NCI-H2081 treated with DMSO at 0.1 percent for 48 hours (cell line): ENCODE measurements at regions not wholly inside any gene's neighbourhood (a gene's known extent, or its start where the extent isn't known, plus 50 kb on each side); places are given as distances from the start of the nearest gene placed in this dataset.
A peak's percentile ranks its signal among the peaks of the same experiment; 100 is the strongest.
"Not testable (repeated sequence)": the region's sequence is repeated elsewhere in the genome, so short reads cannot be mapped to it uniquely, and the experiment has no call there.

Source experiments
- DNase-seq: peaks from one replicate; lab custom pipeline; 2025; lab: John Stamatoyannopoulos, UW

DNA sequence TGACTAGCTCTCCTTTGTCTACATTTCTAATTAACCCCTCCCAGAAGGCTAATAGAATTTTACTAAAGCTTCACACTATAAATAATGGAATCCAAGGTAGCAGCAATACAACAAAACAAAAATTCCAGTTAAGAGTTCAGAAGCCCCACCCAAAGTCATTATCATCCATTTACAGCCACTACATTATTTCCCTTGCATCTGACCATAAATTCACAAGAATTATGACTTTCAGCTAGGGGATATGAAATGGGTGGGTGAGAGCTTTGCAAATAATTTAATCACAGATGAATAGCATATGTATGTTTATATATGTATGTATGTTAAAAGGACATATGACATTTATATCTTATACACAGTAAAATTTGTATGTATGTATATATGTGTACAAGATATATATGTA lies 65.3 kb upstream of the PTGDR start:
- DNase-seq, result no peak

DNA sequence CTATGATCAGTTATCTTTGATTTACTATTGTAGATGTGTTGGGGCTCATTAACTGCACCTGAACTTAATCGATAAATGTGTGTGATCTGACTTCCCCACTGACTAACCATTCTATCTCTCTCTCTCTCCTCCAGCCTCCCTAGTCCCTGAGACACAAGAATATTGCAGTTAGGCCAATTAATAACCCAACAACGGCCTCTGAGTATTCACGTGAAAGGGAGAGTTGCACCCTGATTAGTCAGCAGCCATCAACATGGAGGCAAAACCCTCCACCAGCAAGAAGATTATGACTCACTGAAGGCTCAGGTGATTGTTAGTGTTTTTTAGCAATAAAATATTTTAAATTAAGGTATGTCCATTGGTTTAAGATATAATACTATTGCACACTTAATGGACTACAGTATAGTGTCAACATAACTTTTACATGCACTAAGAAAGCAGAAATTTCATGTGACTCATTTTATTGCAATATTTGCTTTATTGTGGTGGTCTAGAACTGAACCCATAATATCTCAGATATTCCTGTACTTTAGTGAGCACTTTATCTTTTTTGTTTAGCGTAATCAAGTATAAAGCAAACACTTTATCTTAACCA lies 77.1 kb upstream of the PTGDR start:
- DNase-seq, result no peak

- no peak for DNase-seq
These were observed 78.2 kb upstream of the PTGDR start for GRCh38 chr14:52189325-52189724.

GRCh38 chr14:52188381-52188780 lies 79.1 kb upstream of the PTGDR start:
- no peak for DNase-seq

- DNase-seq, result no peak
These were observed 82.3 kb upstream of the PTGDR start for GRCh38 chr14:52185178-52185577.

GRCh38 chr14:52182853-52183252 lies 84.6 kb upstream of the PTGDR start:
- no peak for DNase-seq

- DNase-seq, result no peak
These were observed 88.2 kb upstream of the PTGDR start for GRCh38 chr14:52179141-52179790.

DNA sequence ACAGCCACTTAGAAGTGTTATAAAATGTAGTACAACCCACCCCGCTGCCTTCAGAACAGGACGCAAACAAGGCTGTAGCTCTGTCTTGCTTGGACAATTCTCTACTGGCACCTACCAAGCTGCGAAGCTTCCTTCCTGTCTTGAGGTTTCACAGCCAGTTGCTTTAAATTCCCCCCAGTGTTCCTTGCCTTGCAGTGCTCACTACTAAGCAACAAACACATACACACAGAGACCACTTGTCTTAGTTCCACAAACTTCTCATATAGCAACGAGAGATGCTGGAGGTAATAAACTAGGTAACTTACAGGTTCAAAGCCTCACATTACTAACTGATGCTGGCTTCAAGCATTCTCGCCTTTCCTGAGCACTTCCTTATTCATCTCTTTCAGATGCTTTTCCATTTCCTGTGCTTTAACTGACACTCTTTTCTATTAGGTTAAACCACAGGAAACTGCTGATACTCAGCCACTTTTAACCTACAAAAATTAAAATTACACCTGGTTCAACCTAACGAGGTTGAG lies 91.5 kb upstream of the PTGDR start:
- DNase-seq, result no peak

GRCh38 chr14:52171932-52172331 lies 95.6 kb upstream of the PTGDR start:
- not testable (repeated sequence) for DNase-seq

DNA sequence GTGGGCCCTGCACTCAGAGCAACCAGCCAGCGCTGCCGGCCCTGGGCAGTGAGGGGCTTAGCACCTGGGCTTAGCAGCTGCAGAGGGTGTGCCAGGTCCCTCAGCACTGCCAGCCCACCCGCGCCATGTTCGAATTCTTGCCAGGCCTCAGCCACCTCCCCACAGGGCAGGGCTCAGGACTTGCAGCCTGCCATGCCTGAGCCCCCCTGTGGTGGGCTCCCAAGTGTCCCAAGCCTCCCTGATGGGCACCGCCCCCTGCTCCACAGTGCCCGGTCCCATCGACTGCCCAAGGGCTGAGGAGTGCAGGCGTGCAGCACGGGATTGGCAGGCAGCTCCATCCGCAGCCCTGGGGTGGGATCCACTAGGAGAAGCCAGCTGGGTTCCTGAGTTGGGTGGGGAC lies 98.0 kb upstream of the NID2 start:
- DNase-seq, result no peak

DNA sequence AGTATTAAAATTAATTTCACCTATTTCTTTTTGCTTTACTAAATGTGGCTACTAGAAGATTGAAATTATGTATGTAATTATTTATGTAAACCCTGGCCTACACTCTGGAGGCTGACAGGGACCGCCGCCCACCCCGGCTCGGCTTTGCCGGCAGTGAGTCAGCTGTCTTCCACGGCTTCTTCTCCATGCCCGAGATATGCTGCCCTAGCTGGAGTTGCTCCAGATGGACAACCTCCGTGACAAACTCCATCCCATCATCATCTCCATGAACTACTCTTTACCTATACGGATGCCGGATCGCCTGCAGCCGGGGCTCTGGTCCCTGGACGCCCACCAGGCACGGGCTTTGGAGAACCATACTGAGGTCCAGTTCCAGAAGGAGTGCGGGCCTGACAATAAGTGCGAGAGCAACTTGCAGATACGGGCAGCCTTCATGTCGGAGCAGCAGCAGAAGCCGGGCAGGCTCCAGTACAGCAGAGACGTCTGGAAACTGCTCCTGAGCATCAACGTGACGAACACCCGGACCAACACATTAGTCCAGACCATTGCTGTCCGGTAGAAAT lies 86.9 kb upstream of the NID2 start:
- no peak for DNase-seq

GRCh38 chr14:52154992-52155650 lies 86.3 kb upstream of the NID2 start:
- no peak for DNase-seq

GRCh38 chr14:52153939-52154338 lies 85.1 kb upstream of the NID2 start:
- peak; percentile 37 for DNase-seq

DNA sequence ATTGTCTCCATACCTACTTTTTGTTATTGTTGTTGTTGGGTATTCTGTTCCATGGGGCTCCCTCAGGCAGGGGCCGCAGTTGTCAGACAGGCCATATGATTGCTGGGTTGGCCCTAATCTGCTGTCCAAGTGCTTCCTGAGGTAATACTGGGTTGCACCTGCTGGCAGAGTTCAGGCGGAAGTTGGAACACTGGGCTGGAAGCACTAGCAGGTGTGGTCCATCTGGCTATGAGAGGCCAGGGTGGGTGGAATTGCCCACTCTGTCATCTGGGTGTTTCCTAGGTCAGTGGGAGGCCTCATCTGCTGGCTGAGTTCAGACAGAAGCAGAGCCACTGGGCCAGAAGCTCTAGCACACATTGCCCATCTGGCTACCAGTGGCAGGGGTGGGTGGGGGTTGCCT lies 81.3 kb upstream of the NID2 start:
- DNase-seq, result no peak

GRCh38 chr14:52148371-52148770 lies 79.5 kb upstream of the NID2 start:
- no peak for DNase-seq

DNA sequence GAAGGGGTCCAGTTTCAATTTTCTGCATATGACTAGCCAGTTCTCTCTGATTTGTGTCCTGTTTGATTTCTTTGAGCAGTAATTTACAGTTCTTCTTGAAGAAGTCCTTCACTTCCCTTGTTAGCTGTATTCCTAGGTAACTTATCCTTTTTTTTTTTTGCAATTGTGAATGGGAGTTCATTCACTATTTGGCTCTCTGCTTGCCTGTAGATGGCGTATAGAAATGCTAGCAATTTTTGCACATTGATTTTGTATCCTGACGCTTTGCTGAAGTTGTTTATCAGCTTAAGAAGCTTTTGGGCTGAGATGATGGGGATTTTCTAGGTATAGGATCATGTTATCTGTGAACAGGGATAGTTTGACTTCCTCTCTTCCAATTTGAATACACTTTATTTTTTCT lies 77.6 kb upstream of the NID2 start:
- no peak for DNase-seq

GRCh38 chr14:52144099-52144498 lies 75.2 kb upstream of the NID2 start:
- DNase-seq, result not testable (repeated sequence)

DNA sequence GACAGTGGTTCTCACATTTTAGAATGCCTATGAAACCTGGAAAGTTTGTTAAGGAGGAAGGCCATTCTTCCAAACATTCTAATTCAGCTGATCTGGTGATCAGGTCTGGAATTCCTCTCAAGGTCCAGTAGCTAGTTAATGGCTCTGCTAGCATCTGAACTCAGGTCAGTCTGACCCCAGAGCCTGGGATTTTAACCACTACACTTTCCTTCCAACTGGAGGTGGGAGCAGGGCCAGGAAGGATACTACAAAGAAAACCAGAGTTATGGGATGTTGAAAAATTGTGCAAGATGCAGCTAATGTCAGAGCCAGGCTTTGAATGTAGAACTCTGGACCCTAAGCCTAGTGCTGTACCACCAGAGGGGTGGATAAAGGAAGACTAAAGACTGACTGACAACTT lies 73.6 kb upstream of the NID2 start:
- no peak for DNase-seq

- DNase-seq, result peak; percentile 65
These were observed 62.9 kb upstream of the NID2 start for GRCh38 chr14:52131640-52132320.

GRCh38 chr14:52129721-52130120 lies 60.9 kb upstream of the NID2 start:
- DNase-seq, result no peak

DNA sequence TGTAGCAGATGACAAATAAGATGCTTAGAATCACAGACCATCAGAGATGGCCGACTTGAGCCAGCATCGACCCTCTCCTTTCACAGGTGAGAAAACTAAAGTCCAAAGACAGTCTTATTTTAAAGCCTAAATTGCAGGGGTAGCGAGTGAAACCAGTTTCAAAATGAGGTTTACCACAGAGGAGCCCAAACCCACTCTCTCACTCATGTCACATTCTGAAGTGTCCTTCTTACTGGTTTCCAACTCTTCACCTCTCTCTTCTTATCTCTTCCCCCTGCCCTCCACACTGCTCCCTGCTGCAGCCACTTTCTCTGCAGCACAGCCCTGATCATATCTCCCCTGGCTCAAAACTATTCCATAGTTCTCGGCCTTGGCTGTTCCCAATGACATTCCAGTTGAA lies 57.0 kb upstream of the NID2 start:
- no peak for DNase-seq
